GM23338 (cell line): ENCODE measurements at regions not wholly inside any gene's neighbourhood (a gene's known extent, or its start where the extent isn't known, plus 50 kb on each side); places are given as distances from the start of the nearest gene placed in this dataset.

ENCODE experiments used
- ATAC-seq: fragments of 200-7000 bp; cut with Tn5 transposase; 3 replicates; pipeline ENCODE4 v1.9.1; 2020
- DNase-seq: peaks from one replicate; pipeline ENCODE4 v3.0.0-alpha.2; 2015; ENCODE audit warnings: low spot score
- H2AFZ ChIP-seq: fragments of 200-600 bp; sonication (generic); 2 replicates; pipeline ENCODE4 v1.8.0; 2016; ENCODE audit warnings: antibody characterized with exemption, mild to moderate bottlenecking, moderate library complexity
- H3F3A ChIP-seq: fragments of 200-600 bp; sonication (generic); replicated peaks from 2 replicates; pipeline ENCODE4 v1.8.0; 2017; ENCODE audit warnings: antibody characterized with exemption, mixed run types, low read depth
- H3K27ac ChIP-seq: fragments of 200-600 bp; sonication (generic); 2 replicates; pipeline ENCODE4 v1.6.1; 2016; ENCODE audit warnings: low read depth
- H3K27me3 ChIP-seq: fragments of 200-600 bp; sonication (generic); 2 replicates; pipeline ENCODE4 v1.8.0; 2016; ENCODE audit warnings: mild to moderate bottlenecking, mixed run types, moderate library complexity; ENCODE audit not compliant: insufficient read depth
- H3K36me3 ChIP-seq: fragments of 200-600 bp; sonication (generic); 2 replicates; pipeline ENCODE4 v1.8.0; 2016; ENCODE audit warnings: mild to moderate bottlenecking; ENCODE audit not compliant: insufficient read depth
- H3K4me1 ChIP-seq: fragments of 200-600 bp; sonication (generic); 2 replicates; pipeline ENCODE4 v1.8.0; 2016; ENCODE audit warnings: mild to moderate bottlenecking, moderate library complexity; ENCODE audit not compliant: insufficient read depth
- H3K4me2 ChIP-seq: fragments of 200-600 bp; sonication (generic); 2 replicates; pipeline ENCODE4 v1.7.1; 2017; ENCODE audit warnings: mixed run types
- H3K4me3 ChIP-seq: fragments of 200-600 bp; sonication (generic); 2 replicates; pipeline ENCODE4 v1.6.1; 2016; ENCODE audit warnings: mixed run types
- H3K79me2 ChIP-seq: fragments of 200-600 bp; sonication (generic); replicated peaks from 2 replicates; pipeline ENCODE4 v1.8.0; 2017; ENCODE audit warnings: mild to moderate bottlenecking; ENCODE audit not compliant: insufficient read depth
- H3K9me2 ChIP-seq: fragments of 200-600 bp; sonication (generic); 2 replicates; pipeline ENCODE4 v1.8.0; 2017; ENCODE audit not compliant: insufficient read depth
- H4K20me1 ChIP-seq: fragments of 200-600 bp; sonication (generic); replicated peaks from 2 replicates; pipeline ENCODE4 v1.8.0; 2017; ENCODE audit warnings: mild to moderate bottlenecking; ENCODE audit not compliant: insufficient read depth
- H3K27ac Mint-ChIP-seq: 2 replicates; pipeline ENCODE4 v1.8.0; 2020; ENCODE audit warnings: inconsistent platforms, mild to moderate bottlenecking, moderate library complexity, mixed read lengths
- H3K27me3 Mint-ChIP-seq: 3 replicates; pipeline ENCODE4 v1.8.0; 2022; ENCODE audit warnings: low read depth, mild to moderate bottlenecking, moderate library complexity, mixed read lengths, inconsistent platforms; ENCODE audit not compliant: insufficient read depth, poor library complexity
- H3K36me3 Mint-ChIP-seq: 3 replicates; pipeline ENCODE4 v1.8.0; 2021; ENCODE audit warnings: low read depth, mild to moderate bottlenecking, inconsistent platforms, moderate library complexity, mixed read lengths
- H3K4me1 Mint-ChIP-seq: 3 replicates; pipeline ENCODE4 v1.8.0; 2020; ENCODE audit warnings: mild to moderate bottlenecking, inconsistent platforms, mixed read lengths
- H3K4me3 Mint-ChIP-seq: 3 replicates; pipeline ENCODE4 v1.8.0; 2021; ENCODE audit warnings: moderate library complexity, mild to moderate bottlenecking, inconsistent platforms, mixed read lengths
- H3K9me3 Mint-ChIP-seq: 3 replicates; pipeline ENCODE4 v1.8.0; 2020; ENCODE audit warnings: moderate library complexity, mild to moderate bottlenecking, inconsistent platforms, mixed read lengths
- ETS1 ChIP-seq: IDR thresholded peaks from 2 replicates; pipeline ENCODE4 v1.6.1; 2016; ENCODE audit warnings: antibody characterized with exemption
- EZH2 ChIP-seq: fragments of 200-600 bp; sonication (generic); IDR thresholded peaks from one replicate; pipeline ENCODE4 v1.8.0; 2017; ENCODE audit warnings: antibody characterized with exemption, mild to moderate bottlenecking, low read depth; ENCODE audit not compliant: unreplicated experiment
- EZH2phosphoT487 ChIP-seq: fragments of 200-600 bp; sonication (generic); IDR thresholded peaks from one replicate; pipeline ENCODE4 v1.8.1; 2018; ENCODE audit warnings: antibody characterized with exemption; ENCODE audit not compliant: unreplicated experiment
- JUNB ChIP-seq: IDR thresholded peaks from one replicate; pipeline ENCODE4 v1.6.1; 2016; ENCODE audit warnings: antibody characterized with exemption; ENCODE audit not compliant: unreplicated experiment
- NANOG ChIP-seq: IDR thresholded peaks from 2 replicates; pipeline ENCODE4 v1.6.1; 2016; ENCODE audit warnings: antibody characterized with exemption, borderline replicate concordance
- REST ChIP-seq: IDR thresholded peaks from one replicate; pipeline ENCODE4 v1.6.1; 2018; ENCODE audit warnings: antibody characterized with exemption; ENCODE audit not compliant: unreplicated experiment
- STAT1 ChIP-seq: IDR thresholded peaks from one replicate; pipeline ENCODE4 v1.6.1; 2016; ENCODE audit warnings: antibody characterized with exemption; ENCODE audit not compliant: unreplicated experiment
- ZNF331 ChIP-seq: fragments of 250-450 bp; sonication (Bioruptor Pico); IDR thresholded peaks from 2 replicates; pipeline ENCODE4 v1.5.0; 2020; ENCODE audit warnings: low read depth, mild to moderate bottlenecking, moderate library complexity
- ZNF462 ChIP-seq: fragments of 250-450 bp; sonication (Bioruptor Pico); IDR thresholded peaks from 2 replicates; pipeline ENCODE4 v1.5.0; 2020; ENCODE audit warnings: mild to moderate bottlenecking, moderate library complexity

- ATAC-seq (no peak), DNase-seq (no peak)
- Histone ChIP-seq H3K27me3 (no peaks in the 10 kb centered on the region), H4K20me1 (no peaks in the 10 kb centered on the region), H3F3A (no peaks in the 10 kb centered on the region), H3K36me3 (no peaks in the 10 kb centered on the region), H3K4me3 (no peak overlapping the region), H2AFZ (no peak overlapping the region), H3K4me2 (no peak overlapping the region), H3K79me2 (no peaks in the 10 kb centered on the region), H3K27ac (no peak overlapping the region), H3K9me2 (no peaks in the 10 kb centered on the region), H3K4me1 (no peaks in the 10 kb centered on the region)
- Mint-ChIP-seq H3K27me3 (no peaks in the 10 kb centered on the region), H3K4me1 (no peaks in the 10 kb centered on the region; the same call in 2 of the 3 replicates), H3K27ac (no peak overlapping the region), H3K36me3 (no peaks in the 10 kb centered on the region), H3K4me3 (no peak overlapping the region), H3K9me3 (no peaks in the 10 kb centered on the region)
- TF ChIP-seq JUNB, result no peak
- no peak for TF ChIP-seq EZH2
- no peak for TF ChIP-seq STAT1
- no peak for TF ChIP-seq NANOG
- no peak for TF ChIP-seq ZNF462 (CRISPR knock-in tag)
- TF ChIP-seq EZH2phosphoT487, result no peak
- no peak for TF ChIP-seq ETS1
- TF ChIP-seq ZNF331 (CRISPR knock-in tag), result no peak
- TF ChIP-seq REST, result no peak
Observed at GRCh38 chr9:31100311-31100710, 1284.1 kb upstream of the ACO1 start.
